DMS53 (cell line): ENCODE measurements at regions not wholly inside any gene's neighbourhood (a gene's known extent, or its start where the extent isn't known, plus 50 kb on each side); places are given as distances from the start of the nearest gene placed in this dataset.

ENCODE experiments used
- DNase-seq: peaks from one replicate; lab custom pipeline; 2025; lab: John Stamatoyannopoulos, UW

DNA sequence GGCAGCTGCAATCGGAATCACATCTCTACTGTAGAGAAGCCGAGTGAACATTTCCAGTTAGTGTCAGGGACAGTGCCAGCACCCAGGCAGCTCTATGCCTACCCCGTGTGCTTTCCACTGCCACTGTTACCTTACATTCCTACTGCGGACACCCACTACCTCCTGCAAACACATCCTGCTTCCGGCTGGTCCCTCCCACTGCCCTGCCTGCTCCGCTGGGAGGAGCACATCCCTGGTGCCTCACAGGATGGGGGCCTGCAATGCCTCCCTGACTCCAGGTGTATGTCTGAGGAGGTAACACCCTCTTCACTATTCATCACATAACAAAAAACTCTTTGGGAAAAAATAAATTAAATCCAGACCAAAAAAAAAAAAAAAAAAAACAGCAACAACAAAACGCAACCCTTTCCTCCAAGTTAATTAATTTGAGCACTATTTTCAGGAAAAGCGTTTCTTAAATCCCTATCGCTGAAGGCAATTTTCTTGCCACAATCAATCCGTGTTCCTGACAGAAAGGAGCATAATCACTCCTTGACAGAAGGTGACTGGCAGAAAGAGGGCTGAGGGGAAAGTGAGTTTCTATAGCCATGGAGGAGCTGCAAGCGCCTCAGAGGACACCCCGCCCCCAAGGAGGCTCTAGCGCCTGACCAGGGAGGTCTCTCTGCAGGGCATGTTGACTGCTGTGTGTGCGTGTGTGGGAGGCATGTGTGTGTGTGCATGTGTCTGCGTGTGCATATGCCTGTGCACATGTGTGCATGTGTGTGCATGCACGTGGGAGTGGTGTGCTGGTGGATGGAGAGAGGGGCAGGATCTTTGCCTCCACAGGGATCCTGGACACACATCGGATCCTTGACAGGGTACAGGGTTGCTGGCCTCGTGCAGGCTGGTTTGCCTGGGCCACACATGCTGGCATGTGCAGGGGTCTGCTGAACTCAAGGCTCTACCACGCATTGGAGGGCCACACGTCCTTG, 134.8 kb upstream of the NTM start:
- no peak for DNase-seq

DNA sequence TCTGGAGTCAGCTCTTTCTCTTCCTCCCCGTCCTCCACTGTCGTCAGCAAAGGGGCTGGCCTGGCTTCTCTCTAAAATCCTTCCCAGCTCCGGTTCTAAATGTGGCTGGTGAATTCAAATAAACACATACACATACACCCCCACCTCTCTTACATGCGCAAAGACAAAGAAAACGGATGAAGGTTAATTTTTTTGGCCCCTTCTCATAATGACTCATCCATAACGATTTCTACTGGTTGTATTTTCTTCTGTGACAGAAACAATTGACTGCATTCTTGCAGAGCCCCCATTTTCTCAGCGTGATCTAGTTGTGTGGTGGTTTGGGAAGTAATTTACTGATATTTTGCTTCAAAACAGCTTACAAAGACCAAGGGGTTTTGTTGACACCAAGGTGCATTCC, 130.0 kb upstream of the NTM start:
- no peak for DNase-seq

DNA sequence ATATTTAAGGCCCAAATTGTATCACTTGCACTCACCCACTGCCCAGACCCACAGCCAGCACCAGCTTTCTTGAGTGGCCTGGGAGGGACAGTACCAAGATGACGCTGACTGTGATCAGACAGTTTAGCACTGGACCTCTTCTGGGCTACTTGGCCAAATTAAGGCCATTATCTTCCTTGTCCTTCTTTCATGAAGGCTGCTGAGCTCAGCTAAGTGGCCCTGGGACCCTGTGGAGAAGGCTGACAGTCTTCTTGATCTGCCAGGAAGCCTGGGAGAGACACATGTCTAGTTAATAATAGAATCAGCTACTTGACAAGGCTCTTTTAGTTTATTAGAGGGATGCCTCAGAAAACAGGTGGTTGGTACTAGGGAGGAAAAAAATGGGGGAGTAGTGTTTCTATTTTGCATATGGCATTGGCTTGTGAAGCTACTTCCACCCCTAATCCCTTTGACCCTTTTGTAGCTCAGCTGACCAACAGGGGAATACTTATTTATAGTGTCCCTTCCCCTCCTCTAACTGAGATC, 127.9 kb upstream of the NTM start:
- DNase-seq = no peak

DNA sequence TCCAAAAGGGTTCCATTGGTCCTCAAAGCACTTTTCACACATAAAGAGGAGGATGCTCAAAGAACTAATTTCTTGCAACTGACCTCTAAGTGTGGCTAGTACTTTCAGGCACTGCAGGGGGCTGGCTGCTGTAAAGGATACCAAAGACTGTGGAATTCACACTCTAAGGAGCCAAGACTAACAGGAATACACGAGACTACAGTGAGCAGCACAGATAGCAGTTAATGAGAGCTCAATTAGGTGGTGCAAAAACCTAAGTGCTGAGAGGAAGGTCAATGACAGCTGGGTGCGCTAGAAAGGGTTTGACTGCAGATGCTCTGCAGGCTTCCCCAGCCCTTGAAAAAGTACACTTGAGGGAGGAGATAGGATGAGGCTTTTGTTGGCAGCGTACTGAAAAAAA, 124.3 kb upstream of the NTM start:
- no peak for DNase-seq

DNA sequence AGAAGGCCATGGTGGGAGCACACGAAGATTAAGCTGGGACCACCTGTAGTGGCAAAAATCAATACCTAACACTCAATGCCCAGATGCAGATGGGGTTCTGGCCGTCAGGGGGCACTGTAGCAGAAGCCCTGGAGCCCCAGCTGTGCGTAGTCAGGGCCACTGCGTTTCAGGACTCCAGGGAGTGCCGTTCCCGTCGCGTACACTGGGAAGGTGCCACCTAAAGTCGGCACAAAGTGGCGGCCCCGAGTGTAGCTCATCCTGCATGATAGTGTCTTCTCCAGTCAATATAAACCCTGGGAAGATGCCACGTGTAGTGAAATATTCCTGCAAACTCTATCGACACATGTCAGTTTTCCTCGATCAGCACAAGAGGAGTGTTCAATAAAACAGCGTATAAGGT, 123.8 kb upstream of the NTM start:
- DNase-seq = peak; percentile 39

DNA sequence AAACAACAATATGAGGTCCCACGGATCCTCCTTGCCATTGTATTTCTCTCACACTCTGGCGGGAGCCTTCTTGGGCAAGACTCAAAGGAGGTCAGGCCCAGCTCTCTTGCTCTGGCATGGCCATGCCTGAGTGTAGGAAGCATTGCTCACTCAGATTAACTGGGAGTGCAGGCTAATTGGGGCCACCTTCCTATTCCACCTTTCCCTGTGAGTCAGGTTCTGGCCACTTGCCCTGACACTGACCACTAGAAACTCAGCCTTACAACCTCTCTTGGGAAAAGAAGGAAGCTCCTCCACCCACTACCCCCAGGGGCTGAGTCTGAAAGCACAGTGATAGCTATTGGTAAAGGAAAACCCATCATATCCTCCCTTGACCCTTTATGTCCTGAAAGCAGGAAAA, 121.8 kb upstream of the NTM start:
- DNase-seq = no peak

DNA sequence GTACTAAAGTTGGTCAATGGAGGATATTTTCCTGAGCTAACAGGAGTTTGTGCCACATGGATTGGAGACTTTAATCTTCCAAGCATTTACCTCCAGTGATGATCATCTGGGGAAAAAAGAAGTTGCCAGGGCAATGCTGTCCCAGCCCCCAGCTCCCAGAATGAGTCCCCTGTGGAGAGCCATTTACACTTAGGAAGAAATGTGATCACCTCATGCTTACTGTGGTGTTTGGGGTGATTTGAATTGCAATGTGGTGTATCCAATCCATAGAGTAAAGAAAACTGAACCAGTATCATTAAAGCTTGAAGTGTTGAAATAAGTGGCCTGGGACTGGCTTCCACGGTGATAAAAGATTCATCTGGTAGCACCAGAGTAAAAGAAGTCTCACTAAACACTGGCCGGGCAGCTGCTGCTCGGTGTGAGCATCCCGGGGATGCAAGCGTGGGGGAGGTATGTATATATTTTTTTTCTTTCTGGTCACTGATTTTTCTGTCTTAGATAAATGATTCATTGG, 117.2 kb upstream of the NTM start:
- no peak for DNase-seq

DNA sequence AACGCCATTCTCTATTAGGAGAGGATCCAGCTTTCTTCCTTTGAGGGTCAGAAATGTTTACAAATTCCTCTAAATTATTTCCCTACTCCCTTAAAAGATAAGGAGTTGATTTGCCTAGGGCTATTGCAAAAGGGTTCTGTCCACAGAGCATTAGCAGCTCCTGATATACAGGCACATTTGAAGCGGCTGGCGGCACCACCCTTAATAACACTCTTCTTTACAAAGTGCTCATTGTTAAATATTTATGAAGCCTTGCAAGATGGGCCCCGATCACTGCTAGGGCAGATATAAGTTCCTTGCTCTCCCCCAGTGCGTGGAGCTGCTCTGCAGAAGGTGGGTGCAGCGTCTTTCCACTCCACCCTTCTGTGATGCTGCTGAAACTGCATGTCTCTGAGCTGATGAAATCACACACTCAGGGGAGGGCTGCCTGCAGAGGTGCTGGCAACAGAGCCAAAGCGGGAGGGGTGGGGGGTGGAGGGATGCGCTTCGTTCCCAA, 116.7 kb upstream of the NTM start:
- no peak for DNase-seq

DNA sequence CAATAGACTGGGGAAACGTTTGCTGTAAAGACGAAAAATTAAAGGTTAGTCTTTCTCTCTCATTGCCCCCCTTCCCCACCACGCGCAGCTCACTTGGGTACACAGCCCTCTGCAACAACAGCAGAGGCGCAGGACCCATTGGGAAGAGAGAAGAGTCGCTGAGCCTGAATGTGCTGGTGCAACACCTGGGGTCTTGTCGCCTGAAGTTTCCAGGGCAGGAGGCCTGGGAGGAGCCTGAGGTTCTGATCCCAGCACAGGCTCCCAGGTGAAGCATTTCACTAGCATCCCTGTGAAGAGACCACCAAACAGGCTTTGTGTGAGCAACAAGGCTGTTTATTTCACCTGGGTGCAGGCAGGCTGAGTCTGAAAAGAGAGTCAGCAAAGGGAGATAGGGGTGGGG, 116.2 kb upstream of the NTM start:
- DNase-seq = no peak

DNA sequence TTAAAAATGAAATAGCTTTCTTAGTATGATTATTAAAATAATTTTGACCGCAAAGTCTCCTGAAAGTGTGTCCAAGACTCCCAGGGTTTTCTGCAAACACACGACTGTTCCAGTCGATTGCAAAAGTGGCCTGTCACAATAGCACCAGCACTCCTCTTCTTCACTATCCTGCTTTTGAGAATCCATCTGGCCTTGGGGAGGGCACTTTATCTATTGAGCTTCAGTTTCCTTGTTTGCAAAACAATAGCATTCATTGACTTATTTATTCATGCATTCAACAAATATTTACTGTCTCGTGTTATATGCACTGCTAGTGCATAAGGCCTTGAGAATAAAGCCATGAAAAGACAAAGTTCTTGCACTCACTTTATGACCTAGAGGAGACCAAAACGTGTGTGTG, 96.2 kb upstream of the NTM start:
- peak; percentile 7 for DNase-seq

DNA sequence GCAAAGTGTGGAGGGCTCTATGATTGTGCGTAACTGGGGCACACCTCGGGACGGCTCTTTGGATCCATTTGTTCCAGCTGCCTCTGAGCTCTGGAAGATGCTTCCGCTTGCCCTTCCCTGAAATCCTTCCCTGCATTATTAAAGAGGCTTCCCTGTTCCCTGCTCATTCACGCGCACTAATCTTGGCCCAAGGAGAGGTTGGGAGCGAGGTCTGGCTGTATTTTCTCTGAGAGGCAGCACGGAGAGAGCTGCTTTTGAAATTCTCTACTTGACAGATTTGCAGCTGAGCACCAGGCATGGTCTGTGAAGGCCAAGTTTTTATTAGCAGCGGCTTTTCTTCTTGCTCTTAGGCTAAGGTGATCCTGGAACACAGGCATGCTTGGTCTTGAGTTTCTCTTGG, 94.8 kb upstream of the NTM start:
- no peak for DNase-seq

DNA sequence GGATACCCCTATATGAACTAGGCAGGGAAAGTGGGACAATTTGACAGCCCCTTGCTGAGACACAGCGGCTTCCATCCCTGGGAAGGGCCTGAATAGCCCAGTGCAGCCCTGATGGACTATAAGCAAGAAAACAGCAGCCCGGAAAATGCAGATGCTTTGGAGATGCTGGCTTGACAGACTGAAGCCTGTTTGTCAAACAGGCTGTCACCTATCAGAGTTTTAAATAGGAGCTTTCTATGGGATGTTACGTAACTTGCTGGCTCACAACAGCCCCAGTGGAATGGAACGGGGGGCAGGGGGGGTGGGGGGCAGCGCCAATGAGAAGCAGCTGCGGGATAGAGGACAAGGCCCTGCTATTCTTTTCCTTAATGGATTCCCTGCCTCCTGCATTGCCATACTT, 91.9 kb upstream of the NTM start:
- DNase-seq = no peak

DNA sequence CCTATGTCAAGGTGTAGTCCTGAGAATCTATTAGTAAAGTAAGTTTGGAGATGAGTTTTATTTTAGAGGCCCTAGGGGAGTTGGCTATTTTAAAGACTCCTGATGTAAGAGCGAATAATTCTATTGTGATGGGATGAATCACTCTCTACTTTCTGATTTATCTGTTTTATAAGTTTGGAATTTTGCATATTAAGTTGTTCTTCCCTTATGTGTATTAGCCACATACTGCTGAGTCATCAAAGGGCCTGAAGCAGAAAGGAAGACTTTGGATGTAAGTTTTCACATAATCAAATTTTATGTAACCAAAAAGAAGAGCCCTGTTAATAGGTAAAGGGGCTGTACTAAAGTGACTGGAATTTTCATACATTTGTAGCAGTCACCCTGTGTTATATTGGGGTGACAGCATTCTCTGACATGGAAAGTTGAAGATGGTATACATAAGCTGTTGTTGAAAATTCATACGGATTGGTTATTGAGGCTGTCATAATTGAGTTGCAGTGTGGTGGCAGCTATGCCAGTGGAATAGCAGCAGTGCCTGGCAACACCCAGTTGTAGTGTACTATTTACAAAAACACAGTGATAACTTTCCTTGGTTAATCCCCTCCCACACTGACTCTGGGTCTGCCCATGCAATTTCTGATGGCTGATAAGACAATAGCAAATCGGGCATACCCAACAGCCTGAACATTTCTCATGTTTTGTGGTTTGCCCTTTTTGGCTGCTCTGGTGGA, 90.6 kb upstream of the NTM start:
- DNase-seq = no peak

DNA sequence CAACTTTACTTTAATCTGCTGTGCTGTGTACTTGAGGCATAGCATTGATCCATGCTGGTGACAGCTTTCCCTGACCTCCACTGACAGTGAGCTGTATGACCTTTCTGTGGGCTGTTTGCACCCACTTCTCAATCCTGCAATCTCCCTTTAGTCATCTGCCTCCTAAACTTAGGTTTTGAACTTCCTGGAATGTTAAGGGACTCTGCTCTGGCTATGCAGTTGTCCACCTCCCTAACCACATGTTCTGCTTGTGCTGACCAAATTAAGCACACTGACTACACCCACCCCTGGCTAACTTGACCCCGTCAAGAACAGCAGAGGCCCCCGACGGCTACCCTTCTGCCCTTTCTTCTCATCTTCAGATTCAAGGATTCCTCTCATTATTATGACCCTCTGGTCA, 89.1 kb upstream of the NTM start:
- DNase-seq = no peak

DNA sequence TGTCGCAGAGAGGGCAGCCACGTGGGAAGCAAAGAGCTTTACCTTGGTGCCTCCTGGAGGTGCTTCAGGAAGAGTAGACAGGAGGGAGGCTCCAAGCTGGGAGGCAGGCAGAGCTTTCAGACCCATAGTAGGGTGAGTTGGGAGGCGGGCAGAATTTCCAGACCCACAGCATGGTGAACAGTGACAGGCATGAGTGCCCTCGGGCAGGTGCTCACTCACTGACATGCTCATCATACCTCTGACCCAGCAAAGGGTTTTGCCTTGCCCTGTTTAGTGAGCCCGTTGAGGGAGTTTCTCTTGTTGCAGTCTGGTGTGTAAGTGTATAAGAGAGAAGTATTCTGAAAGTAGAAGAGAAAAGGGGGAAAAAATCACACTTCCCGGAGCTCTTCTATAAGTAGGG, 86.4 kb upstream of the NTM start:
- DNase-seq = no peak

DNA sequence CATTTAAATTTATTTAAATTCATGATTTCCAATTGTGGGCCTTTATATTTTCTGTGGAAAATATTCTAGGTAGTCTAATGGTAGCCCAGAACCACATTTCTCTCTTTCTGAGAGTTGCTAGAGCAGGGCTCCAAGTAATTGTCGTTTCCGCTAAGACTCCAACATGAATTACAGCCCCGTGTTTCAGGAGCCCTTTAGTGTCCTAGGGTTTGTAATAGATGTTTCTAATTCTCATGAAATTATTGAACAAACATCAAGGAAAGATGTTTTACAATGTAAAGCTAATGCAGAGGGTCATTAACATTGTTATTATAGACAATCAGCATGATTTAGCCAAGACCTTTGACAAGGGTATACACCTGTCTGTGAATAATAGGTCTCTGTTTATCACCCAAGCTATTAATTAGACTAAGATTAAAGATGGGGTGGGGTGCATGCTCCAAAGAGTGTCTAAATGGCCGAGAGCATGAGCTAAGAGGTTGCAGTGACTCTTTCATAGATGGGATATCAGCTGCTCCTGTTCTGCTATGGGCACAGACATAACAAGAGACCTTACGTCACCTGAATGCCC, 81.8 kb upstream of the NTM start:
- DNase-seq = no peak

DNA sequence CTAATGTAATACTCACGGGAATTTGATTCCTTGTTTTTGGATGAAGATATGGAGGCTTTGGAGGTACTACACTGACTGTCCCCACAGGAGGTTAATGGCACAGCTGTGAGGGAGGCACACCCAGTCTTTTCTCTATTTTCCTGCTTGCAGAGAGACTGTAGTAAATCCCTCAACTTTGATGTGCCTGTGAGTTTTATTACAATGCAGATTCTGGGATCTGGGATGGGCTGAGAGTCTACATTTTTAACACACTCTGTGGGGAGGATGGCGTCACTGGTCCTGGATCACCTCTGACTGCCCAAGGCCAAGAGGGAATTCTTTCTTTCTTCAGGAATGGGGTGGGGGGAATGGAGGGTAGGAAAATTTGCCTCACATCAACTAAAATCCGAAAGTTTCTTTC, 80.2 kb upstream of the NTM start:
- no peak for DNase-seq

DNA sequence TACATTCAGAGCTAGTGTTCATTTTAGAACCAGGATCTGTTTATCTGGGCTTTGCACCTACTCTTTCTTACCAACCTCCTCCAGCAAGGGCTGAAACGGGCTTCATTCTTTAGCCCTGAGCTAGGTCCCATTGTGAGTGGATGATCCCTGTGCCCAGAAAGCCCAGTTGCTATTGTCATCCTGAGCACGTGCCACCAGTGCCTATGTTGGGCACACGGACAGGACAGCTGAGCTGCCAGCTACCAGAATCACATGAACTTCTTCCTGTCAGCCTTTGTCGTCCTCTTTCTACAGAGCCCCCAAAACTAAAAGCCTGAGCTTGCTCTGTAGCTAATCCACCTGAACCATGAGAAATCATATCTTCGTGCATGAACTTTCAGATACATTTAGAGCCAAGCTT, 74.4 kb upstream of the NTM start:
- no peak for DNase-seq

DNA sequence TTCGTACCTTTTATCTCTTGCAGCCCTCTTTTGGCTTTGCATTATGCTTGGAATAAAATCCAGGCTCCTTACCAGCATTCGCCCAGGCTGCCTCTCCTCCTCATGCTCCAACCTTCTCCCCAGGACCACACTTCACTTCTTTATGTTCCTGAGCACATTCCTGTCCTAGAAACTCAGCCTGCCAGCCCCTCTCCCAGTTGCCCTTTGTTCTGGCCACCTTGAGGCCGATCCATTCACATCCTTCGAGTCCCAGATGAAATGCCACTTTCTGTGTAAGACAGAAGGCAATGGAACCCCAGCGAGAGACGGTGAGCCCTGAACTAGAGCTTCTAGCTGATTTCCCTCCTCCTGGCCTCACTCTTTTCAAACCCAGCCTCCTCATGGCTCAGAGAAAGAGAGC, 73.0 kb upstream of the NTM start:
- no peak for DNase-seq

DNA sequence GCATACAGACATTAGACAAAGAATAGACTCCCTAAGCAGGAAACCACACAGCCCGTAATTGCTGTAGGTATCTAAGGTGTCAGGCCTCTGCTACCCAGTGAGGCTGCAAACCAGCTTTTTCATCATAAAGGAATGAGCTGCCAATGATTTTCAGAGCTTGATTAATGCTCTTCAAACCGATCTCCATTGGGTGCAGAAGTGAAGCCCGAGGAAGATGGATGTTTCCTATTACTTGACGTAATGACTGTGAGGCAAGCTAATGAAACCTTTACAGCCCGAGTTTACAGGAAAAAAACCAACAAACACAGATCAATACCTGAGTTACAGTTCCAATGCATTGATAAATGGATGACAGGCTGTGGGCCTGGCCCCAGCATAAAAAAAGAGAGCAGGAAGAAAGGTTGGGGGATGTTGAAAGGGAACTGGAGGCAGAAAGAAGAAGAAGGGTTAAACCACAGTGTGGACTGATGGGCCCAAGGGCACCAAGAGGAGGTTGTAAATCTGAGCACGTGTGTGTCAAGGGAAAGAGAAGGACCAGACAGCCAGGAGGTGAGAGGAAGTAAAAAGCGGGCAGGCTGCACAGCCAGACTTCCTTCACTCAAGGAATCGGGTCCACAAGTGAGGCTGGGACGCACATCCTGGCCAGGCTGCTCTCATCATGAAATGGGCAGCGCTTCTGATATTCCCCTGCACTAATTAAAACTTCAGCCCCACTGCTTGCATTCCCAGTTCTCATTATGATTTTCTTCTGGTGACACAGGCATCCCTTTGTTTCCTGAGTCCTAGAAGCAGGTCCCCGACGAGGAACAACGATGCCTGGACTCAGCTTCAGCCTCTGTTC, 70.6 kb upstream of the NTM start:
- DNase-seq = no peak

DNA sequence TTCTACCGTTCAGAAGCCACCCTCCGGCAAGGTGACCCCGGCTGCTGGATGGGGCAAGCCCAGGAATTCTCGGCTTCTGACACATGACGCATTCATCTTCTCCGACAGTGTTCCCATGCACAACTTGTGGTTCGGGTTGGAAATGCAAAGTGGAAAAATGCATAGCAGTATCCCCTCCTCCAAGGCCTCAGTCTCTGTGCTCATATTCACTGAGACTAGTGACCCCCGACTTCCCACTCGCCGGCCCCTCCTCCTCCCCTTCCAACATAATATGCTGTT, 70.0 kb upstream of the NTM start:
- DNase-seq = no peak

DNA sequence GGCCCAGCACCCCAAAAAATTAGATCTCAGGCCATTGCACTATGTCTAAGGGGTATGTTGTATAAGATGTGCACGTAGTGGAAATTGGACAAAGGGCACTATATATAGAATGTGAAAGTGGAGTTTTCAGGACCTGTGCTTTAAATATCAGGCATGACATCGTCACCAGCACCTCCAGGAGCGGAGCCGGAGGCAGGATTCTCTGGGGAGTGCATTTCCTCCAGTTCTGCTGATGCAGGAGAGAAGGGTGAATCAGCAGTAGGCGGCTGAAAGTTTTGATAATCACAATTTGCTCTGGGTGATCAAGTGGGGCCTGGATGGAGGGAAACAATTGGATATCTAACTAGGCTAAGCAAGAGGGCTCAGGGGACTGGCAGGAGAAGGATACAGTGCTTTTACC, 69.1 kb upstream of the NTM start:
- no peak for DNase-seq
